Retinal pigment epithelial cell (primary cell): ENCODE measurements at regions not wholly inside any gene's neighbourhood (a gene's known extent, or its start where the extent isn't known, plus 50 kb on each side); places are given as distances from the start of the nearest gene placed in this dataset.

Source experiments
- DNase-seq: peaks from one replicate; pipeline ENCODE4 v3.0.0-alpha.2; 2010; ENCODE audit warnings: low read depth
- H3K4me3 ChIP-seq: 2 replicates; pipeline ENCODE4 v1.5.1; 2011; ENCODE audit warnings: mild to moderate bottlenecking, low read length, control low read depth, moderate library complexity
- TF ChIP-seq, protein P1 (sequence below): conservative IDR thresholded peaks from 2 replicates; pipeline ENCODE4 v1.5.1; 2011; ENCODE audit warnings: low read depth, low read length, control low read depth, inconsistent platforms

DNA sequence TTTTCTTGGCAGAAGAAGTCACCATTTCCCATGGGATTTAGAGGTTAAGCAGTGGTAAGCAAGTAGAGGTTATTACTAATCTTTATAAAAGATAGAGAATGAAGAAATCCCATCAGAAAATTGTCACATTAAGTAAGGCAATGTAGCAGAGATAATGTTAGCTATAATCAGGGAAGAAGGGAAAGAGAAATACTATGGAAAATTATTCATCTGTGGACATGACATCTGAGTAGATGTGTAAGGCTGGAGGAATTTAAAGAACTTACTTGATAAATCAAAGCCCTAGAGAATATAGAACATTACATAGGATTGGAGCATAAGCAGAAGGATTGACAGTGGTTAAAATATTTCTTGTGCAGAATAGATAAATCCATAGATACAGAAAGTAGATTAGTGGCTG lies 553.1 kb upstream of the CBLB start:
- TF ChIP-seq, protein P1, sequence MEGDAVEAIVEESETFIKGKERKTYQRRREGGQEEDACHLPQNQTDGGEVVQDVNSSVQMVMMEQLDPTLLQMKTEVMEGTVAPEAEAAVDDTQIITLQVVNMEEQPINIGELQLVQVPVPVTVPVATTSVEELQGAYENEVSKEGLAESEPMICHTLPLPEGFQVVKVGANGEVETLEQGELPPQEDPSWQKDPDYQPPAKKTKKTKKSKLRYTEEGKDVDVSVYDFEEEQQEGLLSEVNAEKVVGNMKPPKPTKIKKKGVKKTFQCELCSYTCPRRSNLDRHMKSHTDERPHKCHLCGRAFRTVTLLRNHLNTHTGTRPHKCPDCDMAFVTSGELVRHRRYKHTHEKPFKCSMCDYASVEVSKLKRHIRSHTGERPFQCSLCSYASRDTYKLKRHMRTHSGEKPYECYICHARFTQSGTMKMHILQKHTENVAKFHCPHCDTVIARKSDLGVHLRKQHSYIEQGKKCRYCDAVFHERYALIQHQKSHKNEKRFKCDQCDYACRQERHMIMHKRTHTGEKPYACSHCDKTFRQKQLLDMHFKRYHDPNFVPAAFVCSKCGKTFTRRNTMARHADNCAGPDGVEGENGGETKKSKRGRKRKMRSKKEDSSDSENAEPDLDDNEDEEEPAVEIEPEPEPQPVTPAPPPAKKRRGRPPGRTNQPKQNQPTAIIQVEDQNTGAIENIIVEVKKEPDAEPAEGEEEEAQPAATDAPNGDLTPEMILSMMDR: no peak
- H3K4me3 ChIP-seq: no peak overlapping the region
- no peak for DNase-seq

DNA sequence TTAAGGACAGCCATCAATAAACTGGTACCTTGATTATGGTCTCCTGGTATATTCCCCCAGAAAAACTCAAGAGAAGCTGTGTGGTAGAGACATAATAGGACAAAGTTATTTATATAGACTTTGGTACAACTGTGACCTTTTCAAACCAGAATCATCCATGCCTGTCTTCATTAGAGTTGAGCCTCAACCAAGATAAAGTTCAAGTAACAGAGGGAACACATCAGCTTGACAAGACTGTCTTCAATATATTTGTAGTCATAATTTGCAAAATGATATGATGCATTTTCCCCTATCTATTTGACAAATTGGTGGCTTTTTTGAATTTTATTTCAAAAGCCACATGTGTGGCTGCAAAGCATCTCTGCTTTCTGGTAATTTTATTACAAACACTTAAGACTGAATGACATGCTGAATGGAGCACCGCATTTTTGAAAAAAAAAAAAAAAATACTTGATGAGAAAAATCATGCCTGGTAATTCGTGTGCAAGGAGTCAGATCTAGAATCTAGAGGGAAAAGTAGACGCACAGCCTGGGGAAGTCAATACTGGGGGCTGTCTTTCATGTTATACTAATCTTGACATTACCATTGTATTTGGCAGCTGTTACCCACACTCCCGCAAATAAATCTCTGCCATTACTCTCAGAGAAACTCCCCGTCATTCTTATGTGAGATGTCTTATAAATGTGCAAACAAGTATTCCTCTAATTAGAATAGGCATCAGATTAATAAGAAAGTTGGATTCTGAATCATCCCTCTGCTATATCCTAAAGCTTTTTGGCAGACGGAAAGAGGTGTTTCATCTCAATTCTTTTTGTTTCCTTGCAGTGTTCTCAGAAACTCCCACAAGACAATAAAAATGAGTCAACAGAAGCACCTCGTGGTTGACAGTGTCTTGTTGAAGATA lies 554.8 kb upstream of the CBLB start:
- no peak for DNase-seq
- TF ChIP-seq, protein P1: no peak
- H3K4me3 ChIP-seq: no peak overlapping the region

DNA sequence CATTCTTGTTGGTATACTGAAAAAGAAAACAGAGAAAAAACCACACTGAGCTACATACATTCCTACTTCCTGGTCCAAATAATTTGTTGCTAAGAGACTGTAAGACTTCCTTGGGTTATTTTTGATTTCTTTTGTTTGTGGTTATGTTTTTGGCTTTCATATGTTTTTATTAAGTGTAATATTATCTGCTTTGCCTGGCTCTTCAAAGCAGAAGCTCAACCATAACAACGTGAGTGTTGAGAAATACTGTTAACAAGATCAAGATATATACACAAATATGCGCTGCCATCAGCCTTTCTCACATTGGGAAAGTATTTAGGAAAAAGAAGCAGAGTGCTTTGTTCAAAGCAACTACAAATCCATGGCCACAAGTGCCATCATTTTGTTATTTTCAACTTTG lies 556.2 kb upstream of the CBLB start:
- H3K4me3 ChIP-seq: no peak overlapping the region
- TF ChIP-seq, protein P1: no peak
- no peak for DNase-seq

DNA sequence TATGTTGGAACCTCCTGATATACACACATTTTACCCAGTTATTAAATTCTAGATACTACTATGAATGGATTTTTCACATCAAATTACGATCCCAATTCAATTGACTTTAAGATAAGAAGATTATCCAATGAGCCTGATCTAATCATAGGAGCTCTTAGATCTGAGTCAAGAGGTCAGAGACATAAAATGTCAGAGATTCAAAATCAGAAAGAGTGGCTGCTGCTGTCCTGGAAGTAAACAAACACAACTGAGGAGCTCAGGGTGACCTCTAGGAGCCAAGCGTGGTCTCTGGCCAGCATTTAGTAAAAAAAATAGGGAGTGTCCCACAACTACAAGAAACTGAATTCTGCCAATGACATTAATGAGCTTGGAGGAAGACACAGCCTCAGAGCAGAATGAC lies 557.1 kb upstream of the CBLB start:
- DNase-seq: no peak
- TF ChIP-seq, protein P1: no peak
- no peak overlapping the region for H3K4me3 ChIP-seq

DNA sequence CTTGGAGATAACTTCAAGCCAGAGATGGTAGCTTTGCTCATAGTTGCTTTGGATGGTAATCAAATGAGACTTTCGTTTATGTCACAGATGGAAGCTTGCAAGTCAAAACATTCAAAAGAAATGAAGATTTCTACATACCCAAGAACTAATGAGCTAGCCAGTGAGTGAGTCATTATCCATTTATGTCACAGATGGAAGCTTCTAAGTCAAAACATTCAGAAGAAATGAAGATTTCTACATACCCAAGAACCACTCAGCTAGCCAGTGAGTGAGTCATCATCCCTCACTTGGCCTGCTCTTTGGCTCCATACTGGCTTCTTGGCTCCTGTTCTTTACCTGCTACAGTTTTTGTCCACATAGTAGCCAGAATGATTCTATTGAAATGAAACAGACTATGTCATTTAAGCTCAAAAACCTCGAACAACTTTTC lies 559.8 kb upstream of the CBLB start:
- peak; percentile 93 for DNase-seq
- TF ChIP-seq, protein P1: no peak
- H3K4me3 ChIP-seq: no peak overlapping the region

DNA sequence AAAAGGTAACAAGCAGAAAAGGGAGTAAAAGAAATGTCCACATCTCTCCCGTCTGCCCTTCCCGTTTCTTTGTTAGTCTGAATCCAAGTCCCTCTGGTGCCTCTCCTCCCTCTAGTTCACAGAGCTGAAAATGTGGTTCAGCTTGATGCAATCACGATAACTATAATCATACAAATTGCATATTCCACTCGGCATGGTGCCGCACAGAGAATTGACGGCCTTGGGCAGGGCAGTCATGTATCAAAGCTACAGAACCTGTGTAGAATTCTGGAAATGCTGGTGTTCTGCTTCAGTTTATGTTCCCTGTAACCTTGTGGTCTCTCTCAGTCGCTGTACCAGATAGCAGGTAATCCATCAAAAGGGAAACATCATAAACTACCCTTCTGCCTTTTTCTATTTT lies 562.9 kb upstream of the CBLB start:
- TF ChIP-seq, protein P1: no peak
- H3K4me3 ChIP-seq: no peak overlapping the region
- DNase-seq: no peak

DNA sequence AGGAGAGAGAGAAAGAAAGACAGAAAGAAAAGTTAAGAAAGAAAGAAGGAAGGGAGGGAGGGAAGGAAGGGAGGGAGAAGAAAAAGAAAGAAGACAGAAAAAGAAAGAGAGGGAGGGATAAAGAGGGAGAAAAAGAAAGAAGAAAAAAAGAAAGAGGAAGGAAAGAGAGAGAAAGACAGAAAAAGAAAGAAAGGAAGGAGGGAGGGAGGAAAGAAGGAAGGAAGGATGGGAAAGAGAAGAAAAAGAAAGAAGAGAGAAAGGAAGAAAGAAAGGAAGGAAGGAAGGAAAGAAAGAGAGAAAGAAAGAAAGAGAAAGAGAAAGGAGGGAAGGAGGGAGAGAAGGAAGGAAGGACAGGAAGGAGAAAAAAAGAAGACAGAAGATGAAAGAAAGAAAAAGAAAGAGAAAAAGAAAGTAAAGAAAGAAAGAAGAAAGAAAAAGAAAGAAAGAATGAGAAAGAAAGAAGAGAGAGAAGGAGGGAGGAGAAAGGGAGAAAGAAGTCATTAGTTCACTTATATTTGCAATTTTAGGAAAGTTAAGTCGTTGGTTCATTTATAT lies 567.2 kb upstream of the CBLB start:
- no peak overlapping the region for H3K4me3 ChIP-seq
- no peak for DNase-seq
- TF ChIP-seq, protein P1: no peak
